Uterus (tissue), 2 donors: ENCODE measurements at regions not wholly inside any gene's neighbourhood (a gene's known extent, or its start where the extent isn't known, plus 50 kb on each side); places are given as distances from the start of the nearest gene placed in this dataset.

Experiments used
- CTCF ChIP-seq, 4 experiments: fragments of 200-600 bp in 2 of 4; fragments of 450-650 bp in 2 of 4; sonication (generic) in 2 of 4; IDR thresholded peaks; one replicate each; pipeline ENCODE4 v1.5.1; 2016 to 2019; ENCODE audit warnings: antibody characterized with exemption in 4 of 4, mild to moderate bottlenecking in 2 of 4, moderate library complexity in 1 of 4
- POLR2A ChIP-seq, 2 donors: fragments of 450-650 bp; IDR thresholded peaks; one replicate each; pipeline ENCODE4 v1.6.1; 2016; ENCODE audit warnings: antibody characterized with exemption in 2 of 2, mild to moderate bottlenecking in 1 of 2, moderate library complexity in 1 of 2

GRCh38 chr3:69647511-69648110 lies 91.7 kb upstream of the MITF start:
- TF ChIP-seq CTCF (IDR thresholded peaks at IDR 0.05) (no peak), POLR2A (IDR thresholded peaks at IDR 0.05) (no peak)
